HEK293T (cell line): ENCODE measurements at regions not wholly inside any gene's neighbourhood (a gene's known extent, or its start where the extent isn't known, plus 50 kb on each side); places are given as distances from the start of the nearest gene placed in this dataset.

Experiments used
- CTCF ChIA-PET: fragments of 350-600 bp; formaldehyde crosslinking; extraction: SDS; loops from one replicate; lab custom pipeline; 2021; ENCODE audit warnings: antibody characterized with exemption, inconsistent platforms; lab: Yijun Ruan, JAX
- POLR2A ChIA-PET: fragments of 350-600 bp; formaldehyde crosslinking; extraction: SDS; loops from one replicate; lab custom pipeline; 2020; ENCODE audit warnings: antibody characterized with exemption, inconsistent platforms; lab: Yijun Ruan, JAX
- DNase-seq: peaks from one replicate; pipeline ENCODE4 v3.0.0; 2012; ENCODE audit warnings: mixed read lengths; ENCODE audit errors: extremely low spot score
- ARNT ChIP-seq: fragments of 450-650 bp; IDR thresholded peaks from 2 replicates; pipeline ENCODE4 v1.6.1; 2017; ENCODE audit warnings: mild to moderate bottlenecking
- BHLHE40 ChIP-seq: fragments of 450-650 bp; IDR thresholded peaks from 2 replicates; pipeline ENCODE4 v1.6.1; 2016; ENCODE audit warnings: mild to moderate bottlenecking, moderate library complexity, borderline replicate concordance
- CTBP1 ChIP-seq: fragments of 450-650 bp; IDR thresholded peaks from 2 replicates; pipeline ENCODE4 v1.6.1; 2016; ENCODE audit warnings: borderline replicate concordance
- ELF4 ChIP-seq: fragments of 450-650 bp; IDR thresholded peaks from 2 replicates; pipeline ENCODE4 v1.6.1; 2017; ENCODE audit warnings: antibody characterized with exemption
- FOXA1 ChIP-seq: fragments of 450-650 bp; IDR thresholded peaks from 2 replicates; pipeline ENCODE4 v1.6.1; 2016; ENCODE audit warnings: mild to moderate bottlenecking
- FOXK2 ChIP-seq: fragments of 450-650 bp; IDR thresholded peaks from 2 replicates; pipeline ENCODE4 v1.6.1; 2016; ENCODE audit warnings: mild to moderate bottlenecking
- FOXM1 ChIP-seq: fragments of 450-650 bp; IDR thresholded peaks from 2 replicates; pipeline ENCODE4 v1.6.1; 2017; ENCODE audit warnings: mild to moderate bottlenecking, borderline replicate concordance
- HDGF ChIP-seq: fragments of 450-650 bp; IDR thresholded peaks from 2 replicates; pipeline ENCODE4 v1.6.1; 2017; ENCODE audit warnings: antibody characterized with exemption, borderline replicate concordance
- L3MBTL2 ChIP-seq: fragments of 450-650 bp; conservative IDR thresholded peaks from 2 replicates; pipeline ENCODE4 v1.6.1; 2016; ENCODE audit warnings: mild to moderate bottlenecking
- LEF1 ChIP-seq: fragments of 450-650 bp; IDR thresholded peaks from 2 replicates; pipeline ENCODE4 v1.6.1; 2017; ENCODE audit warnings: mild to moderate bottlenecking, borderline replicate concordance
- NFRKB ChIP-seq: fragments of 450-650 bp; IDR thresholded peaks from 2 replicates; pipeline ENCODE4 v1.6.1; 2016; ENCODE audit warnings: mild to moderate bottlenecking, moderate library complexity
- SP1 ChIP-seq: fragments of 450-650 bp; IDR thresholded peaks from 2 replicates; pipeline ENCODE4 v1.6.1; 2017
- SUZ12 ChIP-seq: fragments of 450-650 bp; IDR thresholded peaks from 2 replicates; pipeline ENCODE4 v1.6.1; 2016; ENCODE audit warnings: mild to moderate bottlenecking
- TARDBP ChIP-seq: fragments of 450-650 bp; IDR thresholded peaks from 2 replicates; pipeline ENCODE4 v1.6.1; 2016
- ZNF384 ChIP-seq: fragments of 450-650 bp; IDR thresholded peaks from 2 replicates; pipeline ENCODE4 v1.6.1; 2016
- TF ChIP-seq, protein P1 (sequence below): fragments of 450-650 bp; IDR thresholded peaks from 2 replicates; pipeline ENCODE4 v1.6.1; 2016

GRCh38 chr13:33626407-33626806 is 191.5 kb upstream of the RFC3 start:
- CTCF ChIA-PET: no interaction called here
- no peak for DNase-seq

GRCh38 chr13:33628662-33629061 is 189.3 kb upstream of the RFC3 start:
- no peak for TF ChIP-seq LEF1
- no peak for TF ChIP-seq HDGF
- TF ChIP-seq BHLHE40: no peak
- no peak for TF ChIP-seq SP1
- TF ChIP-seq FOXK2: no peak
- no peak for TF ChIP-seq FOXA1
- TF ChIP-seq L3MBTL2: no peak
- TF ChIP-seq SUZ12: no peak
- no peak for TF ChIP-seq NFRKB
- no peak for TF ChIP-seq ARNT
- no peak for TF ChIP-seq ZNF384
- no peak for DNase-seq
- ChIA-PET POLR2A (no interaction called here), CTCF (no interaction called here)

More at GRCh38 chr13:33626407-33626806, 191.5 kb upstream of the RFC3 start:
- POLR2A ChIA-PET: no interaction called here
- no peak for TF ChIP-seq HDGF
- no peak for TF ChIP-seq SUZ12
- no peak for TF ChIP-seq BHLHE40
- TF ChIP-seq ELF4: no peak
- TF ChIP-seq SP1: no peak
- TF ChIP-seq FOXA1: no peak
- no peak for TF ChIP-seq NFRKB
- TF ChIP-seq, protein P1, sequence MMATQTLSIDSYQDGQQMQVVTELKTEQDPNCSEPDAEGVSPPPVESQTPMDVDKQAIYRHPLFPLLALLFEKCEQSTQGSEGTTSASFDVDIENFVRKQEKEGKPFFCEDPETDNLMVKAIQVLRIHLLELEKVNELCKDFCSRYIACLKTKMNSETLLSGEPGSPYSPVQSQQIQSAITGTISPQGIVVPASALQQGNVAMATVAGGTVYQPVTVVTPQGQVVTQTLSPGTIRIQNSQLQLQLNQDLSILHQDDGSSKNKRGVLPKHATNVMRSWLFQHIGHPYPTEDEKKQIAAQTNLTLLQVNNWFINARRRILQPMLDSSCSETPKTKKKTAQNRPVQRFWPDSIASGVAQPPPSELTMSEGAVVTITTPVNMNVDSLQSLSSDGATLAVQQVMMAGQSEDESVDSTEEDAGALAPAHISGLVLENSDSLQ: no peak
- no peak for TF ChIP-seq CTBP1
- TF ChIP-seq ZNF384: no peak

- DNase-seq: no peak
- ChIA-PET POLR2A (no interaction called here), CTCF (no interaction called here)
- no peak for TF ChIP-seq ZNF384
These were observed 188.2 kb upstream of the RFC3 start for GRCh38 chr13:33629605-33630360.

- no peak for TF ChIP-seq FOXA1
- no peak for TF ChIP-seq SP1
- TF ChIP-seq HDGF: no peak
- TF ChIP-seq, protein P1: no peak
- no peak for TF ChIP-seq CTBP1
- TF ChIP-seq ZNF384: no peak
- no peak for TF ChIP-seq TARDBP
- no peak for TF ChIP-seq FOXK2
- TF ChIP-seq NFRKB: no peak
- no peak for TF ChIP-seq ARNT
- TF ChIP-seq LEF1: no peak
- POLR2A ChIA-PET: no interaction called here
These were observed 184.0 kb upstream of the RFC3 start for GRCh38 chr13:33633701-33634545.

GRCh38 chr13:33634546-33634982 is 183.4 kb upstream of the RFC3 start:
- no peak for DNase-seq
- CTCF ChIA-PET: no interaction called here

More at GRCh38 chr13:33633701-33634545, 184.0 kb upstream of the RFC3 start:
- DNase-seq: no peak
- CTCF ChIA-PET: no interaction called here

GRCh38 chr13:33636243-33636642 is 181.7 kb upstream of the RFC3 start:
- ChIA-PET POLR2A (no interaction called here), CTCF (no interaction called here)
- TF ChIP-seq, protein P1: no peak
- no peak for TF ChIP-seq L3MBTL2
- TF ChIP-seq FOXK2: no peak
- no peak for TF ChIP-seq SUZ12
- TF ChIP-seq ARNT: no peak
- TF ChIP-seq ZNF384: no peak
- no peak for TF ChIP-seq TARDBP
- TF ChIP-seq CTBP1: no peak
- TF ChIP-seq NFRKB: no peak
- TF ChIP-seq HDGF: no peak
- no peak for TF ChIP-seq BHLHE40
- no peak for TF ChIP-seq SP1
- TF ChIP-seq FOXA1: no peak
- TF ChIP-seq FOXM1: no peak
- no peak for TF ChIP-seq ELF4
- TF ChIP-seq LEF1: no peak
- no peak for DNase-seq

More at GRCh38 chr13:33634546-33634982, 183.4 kb upstream of the RFC3 start:
- POLR2A ChIA-PET: no interaction called here
- TF ChIP-seq SP1 (no peak), ZNF384 (no peak), SUZ12 (no peak), LEF1 (no peak), BHLHE40 (no peak), FOXK2 (no peak), FOXM1 (no peak), ELF4 (no peak), CTBP1 (no peak), L3MBTL2 (no peak), TARDBP (no peak)
- TF ChIP-seq, protein P1: no peak
